Activated T-cell treated with anti-CD3 and anti-CD28 coated beads, Interleukin-2, amount 50 U/mL, for 24 hours (primary cell): ENCODE measurements at regions not wholly inside any gene's neighbourhood (a gene's known extent, or its start where the extent isn't known, plus 50 kb on each side); places are given as distances from the start of the nearest gene placed in this dataset.
A peak's percentile ranks its signal among the peaks of the same experiment; 100 is the strongest.
"Not testable (repeated sequence)": the region's sequence is repeated elsewhere in the genome, so short reads cannot be mapped to it uniquely, and the experiment has no call there.

Source experiments
- DNase-seq: peaks from one replicate; pipeline ENCODE4 v3.0.0-alpha.2; 2020
- H3K27ac Mint-ChIP-seq: 2 replicates; pipeline ENCODE4 v1.8.0; 2020; ENCODE audit warnings: mild to moderate bottlenecking, mixed read lengths
- H3K27me3 Mint-ChIP-seq: 2 replicates; pipeline ENCODE4 v1.8.0; 2020; ENCODE audit warnings: mixed read lengths
- H3K36me3 Mint-ChIP-seq: 2 replicates; pipeline ENCODE4 v1.8.0; 2020; ENCODE audit warnings: low read depth, mixed read lengths
- H3K4me1 Mint-ChIP-seq: 2 replicates; pipeline ENCODE4 v1.8.0; 2020; ENCODE audit warnings: low read depth, mixed read lengths
- H3K4me3 Mint-ChIP-seq: 2 replicates; pipeline ENCODE4 v1.8.0; 2020; ENCODE audit warnings: mild to moderate bottlenecking, moderate library complexity, mixed read lengths
- H3K9me3 Mint-ChIP-seq: 2 replicates; pipeline ENCODE4 v1.8.0; 2020; ENCODE audit warnings: mixed read lengths

- H3K9me3 Mint-ChIP-seq, H3K27ac Mint-ChIP-seq, H3K36me3 Mint-ChIP-seq, H3K4me1 Mint-ChIP-seq, DNase-seq, H3K27me3 Mint-ChIP-seq, H3K4me3 Mint-ChIP-seq: not testable (repeated sequence)
Measured at GRCh38 chr9:63775092-63775426, 1510.0 kb downstream of the FOXD4L5 start.

GRCh38 chr9:63774369-63775091 is 1510.5 kb downstream of the FOXD4L5 start:
- not testable (repeated sequence) for DNase-seq, H3K4me1 Mint-ChIP-seq, H3K27ac Mint-ChIP-seq, H3K9me3 Mint-ChIP-seq, H3K36me3 Mint-ChIP-seq, H3K4me3 Mint-ChIP-seq, H3K27me3 Mint-ChIP-seq

- not testable (repeated sequence) for DNase-seq, H3K4me1 Mint-ChIP-seq, H3K27ac Mint-ChIP-seq, H3K36me3 Mint-ChIP-seq, H3K4me3 Mint-ChIP-seq, H3K27me3 Mint-ChIP-seq
- H3K9me3 Mint-ChIP-seq = peaks cover 12% of the 10 kb centered on the region
Measured at GRCh38 chr9:63762230-63762629, 1522.8 kb downstream of the FOXD4L5 start.

GRCh38 chr9:63729021-63729420 is 1556.0 kb downstream of the FOXD4L5 start:
- not testable (repeated sequence) for H3K4me3 Mint-ChIP-seq, H3K27ac Mint-ChIP-seq, H3K27me3 Mint-ChIP-seq, DNase-seq, H3K9me3 Mint-ChIP-seq, H3K4me1 Mint-ChIP-seq, H3K36me3 Mint-ChIP-seq

GRCh38 chr9:63728287-63728686 is 1556.7 kb downstream of the FOXD4L5 start:
- no peaks in the 10 kb centered on the region for H3K27me3 Mint-ChIP-seq
- no peak overlapping the region for H3K27ac Mint-ChIP-seq
- H3K9me3 Mint-ChIP-seq = no peaks in the 10 kb centered on the region
- H3K4me1 Mint-ChIP-seq = no peaks in the 10 kb centered on the region
- no peak overlapping the region for H3K4me3 Mint-ChIP-seq
- DNase-seq = no peak
- H3K36me3 Mint-ChIP-seq = no peaks in the 10 kb centered on the region

- not testable (repeated sequence) for H3K27ac Mint-ChIP-seq, H3K4me3 Mint-ChIP-seq
Measured at GRCh38 chr9:63708285-63708684, 1576.7 kb downstream of the FOXD4L5 start.

GRCh38 chr9:63704456-63704855 is 1580.6 kb downstream of the FOXD4L5 start:
- not testable (repeated sequence) for H3K27me3 Mint-ChIP-seq, H3K4me3 Mint-ChIP-seq, H3K27ac Mint-ChIP-seq, H3K9me3 Mint-ChIP-seq, H3K4me1 Mint-ChIP-seq, H3K36me3 Mint-ChIP-seq, DNase-seq

More at GRCh38 chr9:63708285-63708684, 1576.7 kb downstream of the FOXD4L5 start:
- DNase-seq, H3K36me3 Mint-ChIP-seq, H3K9me3 Mint-ChIP-seq, H3K4me1 Mint-ChIP-seq, H3K27me3 Mint-ChIP-seq: not testable (repeated sequence)

- DNase-seq = peak; percentile 56
- not testable (repeated sequence) for H3K4me1 Mint-ChIP-seq, H3K27me3 Mint-ChIP-seq, H3K9me3 Mint-ChIP-seq, H3K27ac Mint-ChIP-seq, H3K36me3 Mint-ChIP-seq, H3K4me3 Mint-ChIP-seq
Measured at GRCh38 chr9:63703670-63704069, 1581.3 kb downstream of the FOXD4L5 start.

- not testable (repeated sequence) for H3K27ac Mint-ChIP-seq, H3K9me3 Mint-ChIP-seq, H3K36me3 Mint-ChIP-seq, H3K4me3 Mint-ChIP-seq, H3K4me1 Mint-ChIP-seq, H3K27me3 Mint-ChIP-seq, DNase-seq
Measured at GRCh38 chr9:63703138-63703665, 1581.8 kb downstream of the FOXD4L5 start.
